AG04450 (cell line): ENCODE measurements at regions not wholly inside any gene's neighbourhood (a gene's known extent, or its start where the extent isn't known, plus 50 kb on each side); places are given as distances from the start of the nearest gene placed in this dataset.

ENCODE experiments used
- CTCF ChIA-PET: fragments of 300-600, 350-600 bp; formaldehyde crosslinking; extraction: SDS; loops from one replicate; lab custom pipeline; 2022; ENCODE audit warnings: antibody characterized with exemption, inconsistent platforms; lab: Charles Lee
- POLR2A ChIA-PET: fragments of 350-600 bp; formaldehyde crosslinking; extraction: SDS; loops from one replicate; lab custom pipeline; 2021; ENCODE audit warnings: antibody characterized with exemption, inconsistent platforms; lab: Yijun Ruan, JAX
- DNase-seq: peaks from one replicate; pipeline ENCODE4 v3.0.0-alpha.2; 2011; ENCODE audit warnings: low read depth, low spot score
- H3K27ac ChIP-seq: one replicate; pipeline ENCODE4 v1.5.1; 2012; ENCODE audit warnings: low read depth, low read length, control low read depth
- H3K27me3 ChIP-seq: one replicate; pipeline ENCODE4 v1.6.0; 2012; ENCODE audit warnings: low read length; ENCODE audit not compliant: control insufficient read depth, insufficient read depth
- H3K4me3 ChIP-seq: 2 replicates; pipeline ENCODE4 v1.5.1; 2011; ENCODE audit warnings: mild to moderate bottlenecking, low read depth, low read length, control low read depth
- H3K9me3 ChIP-seq: 2 replicates; pipeline ENCODE4 v1.5.1; 2012; ENCODE audit warnings: low read length; ENCODE audit not compliant: control insufficient read depth, insufficient read depth
- CTCF ChIP-seq: IDR thresholded peaks from 2 replicates; pipeline ENCODE4 v1.5.1; 2011; ENCODE audit warnings: low read depth, low read length, control low read depth, inconsistent platforms

- no peak overlapping the region for H3K4me3 ChIP-seq
- no peak for DNase-seq
- peaks cover 34% of the 10 kb centered on the region for H3K9me3 ChIP-seq
- no peak overlapping the region for H3K27ac ChIP-seq
- CTCF ChIA-PET, result no interaction called here
- H3K27me3 ChIP-seq, result no peaks in the 10 kb centered on the region
- no peak for TF ChIP-seq CTCF
- POLR2A ChIA-PET, result no interaction called here
These were observed 144.1 kb downstream of the NDUFA10 start for GRCh38 chr2:239881031-239881471.

GRCh38 chr2:239880396-239880795, 144.7 kb downstream of the NDUFA10 start:
- POLR2A ChIA-PET, result no interaction called here
- H3K9me3 ChIP-seq, result peaks cover 34% of the 10 kb centered on the region
- H3K27me3 ChIP-seq, result no peaks in the 10 kb centered on the region
- CTCF ChIA-PET, result no interaction called here
- TF ChIP-seq CTCF, result no peak
- no peak for DNase-seq
- H3K27ac ChIP-seq, result no peak overlapping the region
- H3K4me3 ChIP-seq, result no peak overlapping the region

GRCh38 chr2:239879423-239880084, 145.6 kb downstream of the NDUFA10 start:
- ChIA-PET POLR2A (no interaction called here), CTCF (no interaction called here)
- H3K27ac ChIP-seq, result no peak overlapping the region
- no peak overlapping the region for H3K4me3 ChIP-seq
- DNase-seq, result no peak
- peaks cover 40% of the 10 kb centered on the region for H3K9me3 ChIP-seq
- no peaks in the 10 kb centered on the region for H3K27me3 ChIP-seq
- TF ChIP-seq CTCF, result no peak

- Histone ChIP-seq H3K9me3 (peaks cover 40% of the 10 kb centered on the region), H3K27me3 (no peaks in the 10 kb centered on the region), H3K4me3 (no peak overlapping the region), H3K27ac (no peak overlapping the region)
- CTCF ChIA-PET, result no interaction called here
- TF ChIP-seq CTCF, result no peak
- POLR2A ChIA-PET, result no interaction called here
- no peak for DNase-seq
These were observed 146.5 kb downstream of the NDUFA10 start for GRCh38 chr2:239878686-239879085.

- Histone ChIP-seq H3K4me3 (no peak overlapping the region), H3K27me3 (no peaks in the 10 kb centered on the region), H3K9me3 (peaks cover 25% of the 10 kb centered on the region), H3K27ac (no peak overlapping the region)
- TF ChIP-seq CTCF, result no peak
- ChIA-PET CTCF (no interaction called here), POLR2A (no interaction called here)
- DNase-seq, result no peak
These were observed 148.2 kb downstream of the NDUFA10 start for GRCh38 chr2:239876948-239877289.
